WTC11 (cell line): ENCODE measurements at regions not wholly inside any gene's neighbourhood (a gene's known extent, or its start where the extent isn't known, plus 50 kb on each side); places are given as distances from the start of the nearest gene placed in this dataset.

Experiments used
- ATAC-seq: fragments of 200-7000 bp; cut with Tn5 transposase; 2 replicates; pipeline ENCODE4 v1.10.0; 2021; ENCODE audit warnings: mild to moderate bottlenecking, moderate library complexity
- CTCF ChIA-PET: fragments of 300-600 bp; sonication (Branson Sonifier 250); formaldehyde crosslinking; loops from one replicate; lab custom pipeline; 2021; ENCODE audit warnings: antibody characterized with exemption; lab: Charles Lee
- POLR2A ChIA-PET: fragments of 350-600 bp; sonication (Branson Sonifier 250); formaldehyde crosslinking; loops from one replicate; lab custom pipeline; 2021; ENCODE audit warnings: antibody characterized with exemption; lab: Charles Lee
- DNase-seq: peaks from one replicate; pipeline ENCODE4 v3.0.0; 2021; ENCODE audit warnings: low spot score
- H3K27ac Mint-ChIP-seq: 2 replicates; pipeline ENCODE4 v1.8.0; 2021; ENCODE audit warnings: mixed read lengths
- H3K27me3 Mint-ChIP-seq: 2 replicates; pipeline ENCODE4 v1.8.0; 2021; ENCODE audit warnings: low read depth, mild to moderate bottlenecking, moderate library complexity, mixed read lengths
- H3K36me3 Mint-ChIP-seq: 2 replicates; pipeline ENCODE4 v1.8.0; 2021; ENCODE audit warnings: mixed read lengths
- H3K4me1 Mint-ChIP-seq: 2 replicates; pipeline ENCODE4 v1.8.0; 2022; ENCODE audit warnings: mixed read lengths
- H3K4me3 Mint-ChIP-seq: 2 replicates; pipeline ENCODE4 v1.8.0; 2021; ENCODE audit warnings: mild to moderate bottlenecking, moderate library complexity, mixed read lengths
- H3K9me3 Mint-ChIP-seq: 2 replicates; pipeline ENCODE4 v1.8.0; 2021; ENCODE audit warnings: mixed read lengths
- AFF4 ChIP-seq: sonication (generic); formaldehyde crosslinking; IDR thresholded peaks from 2 replicates; pipeline ENCODE4 v1.8.1; 2023; ENCODE audit warnings: mild to moderate bottlenecking, missing genetic modification reagents, borderline replicate concordance
- CREB1 ChIP-seq: sonication (generic); formaldehyde crosslinking; IDR thresholded peaks from 2 replicates; pipeline ENCODE4 v1.8.0; 2023; ENCODE audit warnings: mild to moderate bottlenecking, missing genetic modification reagents
- CREM ChIP-seq: sonication (generic); formaldehyde crosslinking; IDR thresholded peaks from 2 replicates; pipeline ENCODE4 v1.8.1; 2022; ENCODE audit warnings: mild to moderate bottlenecking, missing genetic modification reagents, moderate library complexity
- CTCF ChIP-seq: fragments of 200-600 bp; IDR thresholded peaks from 2 replicates; pipeline ENCODE4 v1.8.0; 2022; ENCODE audit warnings: antibody characterized with exemption
- ESRRA ChIP-seq: sonication (generic); formaldehyde crosslinking; IDR thresholded peaks from 2 replicates; pipeline ENCODE4 v1.8.1; 2022; ENCODE audit warnings: mild to moderate bottlenecking, missing genetic modification reagents, borderline replicate concordance
- FOXJ3 ChIP-seq: sonication (generic); formaldehyde crosslinking; IDR thresholded peaks from 2 replicates; pipeline ENCODE4 v1.9.0; 2021; ENCODE audit warnings: missing genetic modification reagents, mild to moderate bottlenecking, borderline replicate concordance
- GTF2I ChIP-seq: fragments of 250-450 bp; sonication (Bioruptor Pico); conservative IDR thresholded peaks from 2 replicates; pipeline ENCODE4 v1.4.0; 2021; ENCODE audit warnings: mild to moderate bottlenecking
- HMGXB4 ChIP-seq: sonication (generic); formaldehyde crosslinking; IDR thresholded peaks from 2 replicates; pipeline ENCODE4 v1.8.1; 2023; ENCODE audit warnings: mild to moderate bottlenecking, moderate library complexity, missing genetic modification reagents
- JAZF1 ChIP-seq: fragments of 250-450 bp; sonication (Bioruptor Pico); IDR thresholded peaks from 2 replicates; pipeline ENCODE4 v1.9.0; 2021; ENCODE audit warnings: moderate library complexity, mild to moderate bottlenecking, inconsistent platforms
- MYBL2 ChIP-seq: sonication (generic); formaldehyde crosslinking; IDR thresholded peaks from 2 replicates; pipeline ENCODE4 v1.8.1; 2023; ENCODE audit warnings: mild to moderate bottlenecking, moderate library complexity, missing genetic modification reagents
- NFYB ChIP-seq: sonication (generic); formaldehyde crosslinking; conservative IDR thresholded peaks from 2 replicates; pipeline ENCODE4 v1.8.0; 2022; ENCODE audit warnings: low read depth, missing genetic modification reagents
- NR2C2 ChIP-seq: sonication (generic); formaldehyde crosslinking; IDR thresholded peaks from 2 replicates; pipeline ENCODE4 v1.8.0; 2022; ENCODE audit warnings: mild to moderate bottlenecking, missing genetic modification reagents
- PRDM15 ChIP-seq: sonication (generic); formaldehyde crosslinking; IDR thresholded peaks from 2 replicates; pipeline ENCODE4 v1.8.0; 2022; ENCODE audit warnings: missing genetic modification reagents
- PRRX2 ChIP-seq: fragments of 250-450 bp; sonication (Bioruptor Pico); IDR thresholded peaks from 2 replicates; pipeline ENCODE4 v1.8.0; 2021; ENCODE audit warnings: mild to moderate bottlenecking
- SMAD4 ChIP-seq: sonication (generic); formaldehyde crosslinking; IDR thresholded peaks from 2 replicates; pipeline ENCODE4 v1.8.0; 2022; ENCODE audit warnings: mild to moderate bottlenecking, missing genetic modification reagents
- STAT6 ChIP-seq: sonication (generic); formaldehyde crosslinking; conservative IDR thresholded peaks from 2 replicates; pipeline ENCODE4 v1.8.1; 2023; ENCODE audit warnings: mild to moderate bottlenecking, low read depth, missing genetic modification reagents, moderate library complexity
- ZNF263 ChIP-seq: sonication (generic); formaldehyde crosslinking; IDR thresholded peaks from 2 replicates; pipeline ENCODE4 v1.8.1; 2022; ENCODE audit warnings: low read depth, mild to moderate bottlenecking, moderate library complexity, missing genetic modification reagents
- ZNF425 ChIP-seq: fragments of 250-450 bp; sonication (Bioruptor Pico); conservative IDR thresholded peaks from 2 replicates; pipeline ENCODE4 v1.9.0; 2021; ENCODE audit warnings: mild to moderate bottlenecking

- TF ChIP-seq AFF4 (CRISPR knock-in tag) = no peak
- TF ChIP-seq SMAD4 (CRISPR knock-in tag) = no peak
- no peak for TF ChIP-seq ZNF263 (CRISPR knock-in tag)
- TF ChIP-seq FOXJ3 (CRISPR knock-in tag) = no peak
- TF ChIP-seq, all 79 proteins: peak for 0
Observed at GRCh38 chr2:147026664-147027295, 818.0 kb upstream of the ACVR2A start (continued).

- Mint-ChIP-seq H3K4me3 (no peak overlapping the region), H3K36me3 (peaks cover 28% of the 10 kb centered on the region), H3K27me3 (no peaks in the 10 kb centered on the region), H3K9me3 (peaks cover 42% of the 10 kb centered on the region), H3K27ac (no peak overlapping the region), H3K4me1 (peaks cover 9% of the 10 kb centered on the region)
- ChIA-PET CTCF (no interaction called here), POLR2A (no interaction called here)
- DNase-seq = no peak
- ATAC-seq = no peak
- no peak for TF ChIP-seq CREB1 (CRISPR knock-in tag)
- no peak for TF ChIP-seq ZNF425 (CRISPR knock-in tag)
- TF ChIP-seq CTCF = no peak
- no peak for TF ChIP-seq MYBL2 (CRISPR knock-in tag)
- TF ChIP-seq NR2C2 (CRISPR knock-in tag) = no peak
- TF ChIP-seq SMAD4 (CRISPR knock-in tag) = no peak
- no peak for TF ChIP-seq CREM (CRISPR knock-in tag)
- TF ChIP-seq NFYB (CRISPR knock-in tag) = no peak
- no peak for TF ChIP-seq GTF2I (CRISPR knock-in tag)
- no peak for TF ChIP-seq ESRRA
- TF ChIP-seq PRDM15 = no peak
- no peak for TF ChIP-seq JAZF1 (CRISPR knock-in tag)
- TF ChIP-seq PRRX2 = no peak
- no peak for TF ChIP-seq HMGXB4 (CRISPR knock-in tag)
- TF ChIP-seq STAT6 = no peak
Observed at GRCh38 chr2:147025646-147026585, 818.9 kb upstream of the ACVR2A start.
